Uterus (tissue), 2 donors: ENCODE measurements at regions not wholly inside any gene's neighbourhood (a gene's known extent, or its start where the extent isn't known, plus 50 kb on each side); places are given as distances from the start of the nearest gene placed in this dataset.

Experiments
- CTCF ChIP-seq, 4 experiments: fragments of 200-600 bp in 2 of 4; fragments of 450-650 bp in 2 of 4; sonication (generic) in 2 of 4; IDR thresholded peaks; one replicate each; pipeline ENCODE4 v1.5.1; 2016 to 2019; ENCODE audit warnings: antibody characterized with exemption in 4 of 4, mild to moderate bottlenecking in 2 of 4, moderate library complexity in 1 of 4
- POLR2A ChIP-seq, 2 donors: fragments of 450-650 bp; IDR thresholded peaks; one replicate each; pipeline ENCODE4 v1.6.1; 2016; ENCODE audit warnings: antibody characterized with exemption in 2 of 2, mild to moderate bottlenecking in 1 of 2, moderate library complexity in 1 of 2

DNA sequence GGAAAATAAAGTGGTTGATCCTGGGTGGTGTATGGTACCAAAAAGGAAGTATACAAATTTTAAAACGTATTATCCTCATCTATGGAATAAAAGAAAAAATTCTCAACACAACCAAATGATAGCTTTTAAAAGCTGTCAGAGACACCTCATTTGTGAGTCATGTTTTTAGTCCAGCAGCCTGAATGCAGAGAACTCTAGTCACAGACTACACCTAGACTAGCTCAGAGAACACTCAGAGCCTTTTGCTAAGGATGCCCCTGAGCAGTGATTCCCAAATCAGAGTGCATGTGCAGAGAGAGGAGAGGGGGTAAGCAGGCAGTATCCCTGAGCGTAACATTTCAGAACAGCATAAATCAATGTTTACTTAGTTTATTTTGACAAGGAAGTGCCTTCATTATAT, 809.3 kb downstream of the HACE1 start:
- TF ChIP-seq CTCF (IDR thresholded peaks at IDR 0.05) (no peak), POLR2A (IDR thresholded peaks at IDR 0.05) (no peak)
